ENCODE measurements at regions not wholly inside any gene's neighbourhood (a gene's known extent, or its start where the extent isn't known, plus 50 kb on each side); places are given as distances from the start of the nearest gene placed in this dataset.
"Not testable (repeated sequence)": the region's sequence is repeated elsewhere in the genome, so short reads cannot be mapped to it uniquely, and the experiment has no call there.

DNA sequence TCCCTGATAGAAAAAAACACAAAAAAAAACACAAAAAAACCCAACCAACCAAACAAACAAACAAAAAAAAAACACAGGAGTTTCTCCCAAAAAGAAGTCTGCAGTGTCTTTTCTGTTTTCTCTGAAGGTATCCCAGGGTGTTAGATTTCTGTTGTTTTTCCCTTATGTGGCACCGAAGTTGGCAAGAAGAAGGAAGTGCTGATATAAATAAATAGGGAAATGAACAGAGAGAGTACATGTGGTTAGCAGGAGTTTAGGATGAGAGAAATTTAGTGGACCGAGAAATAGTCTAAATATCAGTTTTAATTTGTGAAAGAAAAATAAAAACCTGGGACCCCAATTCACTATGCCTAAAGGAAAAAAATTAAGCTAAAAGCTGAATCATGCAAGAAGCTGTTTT, 287.0 kb upstream of the SGCG start:
- peak; percentile 20 for DNase-seq (ENCODE audit: low spot score)

DNA sequence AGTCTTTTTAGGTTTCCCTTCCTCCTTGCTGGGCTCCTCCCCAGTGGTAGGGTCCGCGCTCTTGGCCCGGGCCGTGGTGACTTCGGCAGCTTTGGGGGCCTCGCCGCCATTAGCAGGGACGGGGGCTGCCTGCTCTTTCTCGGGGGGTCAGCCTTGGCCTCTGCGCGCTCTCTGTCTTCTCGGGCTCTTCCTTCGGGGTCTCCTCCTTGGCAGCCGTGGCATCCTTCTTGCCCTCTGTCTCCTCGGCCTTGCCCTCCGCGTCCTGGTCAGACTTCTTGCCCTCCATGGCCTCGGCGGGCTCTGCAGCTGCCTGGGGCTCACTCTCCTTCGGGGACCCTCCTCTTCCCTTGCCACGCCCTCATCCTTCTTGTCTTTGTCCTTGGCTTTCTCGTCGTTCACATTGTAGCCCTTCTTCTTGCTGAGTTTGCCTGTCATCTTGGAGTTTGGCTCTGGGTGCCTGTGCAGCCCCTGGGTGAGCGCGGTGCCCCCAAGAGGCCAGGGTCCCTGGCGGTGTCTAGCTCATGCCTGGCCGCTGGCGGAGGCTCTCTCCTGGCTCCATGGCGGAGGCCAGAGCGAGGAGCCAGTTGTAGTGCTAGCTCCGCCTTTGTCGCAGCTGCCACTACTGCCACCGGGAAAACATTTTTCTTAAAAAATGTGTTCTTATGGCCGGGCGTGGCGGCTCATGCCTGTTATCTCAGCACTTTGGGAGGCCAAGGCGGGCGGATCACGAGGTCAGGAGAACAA, 283.0 kb upstream of the SGCG start:
- no peak for DNase-seq (ENCODE audit: low spot score)

DNA sequence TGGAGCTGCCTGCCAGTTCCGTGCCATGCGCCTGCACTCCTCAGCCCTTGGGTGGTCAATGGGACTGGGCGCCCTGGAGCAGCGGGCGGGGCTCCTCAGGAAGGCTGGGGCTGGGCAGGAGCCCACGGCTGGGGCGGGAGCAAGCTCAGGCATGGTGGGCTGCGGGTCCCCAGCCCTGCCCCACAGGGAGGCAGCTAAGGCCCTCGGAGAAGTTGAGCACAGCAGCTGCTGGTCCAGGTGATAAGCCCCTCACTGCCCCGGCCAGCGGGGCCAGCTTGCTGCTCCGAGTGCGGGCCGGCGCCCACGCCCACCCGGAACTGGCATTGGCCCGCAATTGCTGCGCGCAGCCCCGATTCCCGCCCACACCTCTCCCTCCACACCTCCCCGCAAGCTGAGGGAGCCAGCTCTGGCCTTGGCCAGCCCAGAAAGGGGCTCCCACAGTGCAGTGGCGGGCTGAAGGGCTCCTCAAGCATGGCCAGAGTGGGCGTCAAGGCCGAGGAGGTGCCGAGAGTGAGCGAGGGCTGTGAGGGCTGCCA, 280.3 kb upstream of the SGCG start:
- DNase-seq (ENCODE audit: low spot score), result not testable (repeated sequence)

DNA sequence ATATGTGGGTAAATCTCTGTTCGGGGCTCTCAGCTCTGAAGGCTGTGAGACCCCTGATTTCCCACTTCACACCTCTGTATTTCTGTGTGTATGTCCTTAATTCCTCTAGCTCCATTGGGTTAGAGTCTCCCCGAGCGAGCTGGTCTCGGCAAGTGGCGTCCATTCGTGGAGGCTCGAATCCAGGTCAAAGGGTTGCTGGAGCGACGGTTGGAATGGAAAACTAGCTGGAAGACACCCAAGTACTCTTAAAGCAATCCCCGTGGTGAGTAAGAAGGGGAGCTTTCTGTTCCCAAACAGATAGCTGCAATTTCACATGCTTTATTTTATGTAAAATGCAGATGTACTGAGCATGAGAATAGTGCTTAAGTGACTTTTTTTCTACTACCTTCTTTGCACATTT, 277.5 kb upstream of the SGCG start:
- DNase-seq (ENCODE audit: low spot score), result no peak

DNA sequence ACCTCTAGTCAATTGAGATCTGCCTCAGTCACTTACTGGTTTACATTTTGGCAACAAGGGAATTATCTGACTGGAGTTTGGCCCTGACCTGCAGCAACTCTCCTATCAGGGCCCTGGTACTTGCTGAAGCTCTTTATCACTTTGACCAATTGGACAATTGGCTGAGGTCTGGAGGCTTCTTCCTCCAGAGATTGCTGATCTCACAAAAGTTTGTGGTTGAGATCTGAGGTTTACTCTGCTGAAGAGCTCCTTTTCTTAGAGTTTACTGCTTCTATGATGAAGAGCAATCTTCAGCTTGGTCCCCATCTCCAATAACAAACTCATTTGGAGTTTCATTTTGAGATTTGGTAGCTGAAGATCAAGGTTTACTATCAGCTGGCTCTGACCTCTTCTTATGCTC, 276.9 kb upstream of the SGCG start:
- DNase-seq (ENCODE audit: low spot score), result no peak

DNA sequence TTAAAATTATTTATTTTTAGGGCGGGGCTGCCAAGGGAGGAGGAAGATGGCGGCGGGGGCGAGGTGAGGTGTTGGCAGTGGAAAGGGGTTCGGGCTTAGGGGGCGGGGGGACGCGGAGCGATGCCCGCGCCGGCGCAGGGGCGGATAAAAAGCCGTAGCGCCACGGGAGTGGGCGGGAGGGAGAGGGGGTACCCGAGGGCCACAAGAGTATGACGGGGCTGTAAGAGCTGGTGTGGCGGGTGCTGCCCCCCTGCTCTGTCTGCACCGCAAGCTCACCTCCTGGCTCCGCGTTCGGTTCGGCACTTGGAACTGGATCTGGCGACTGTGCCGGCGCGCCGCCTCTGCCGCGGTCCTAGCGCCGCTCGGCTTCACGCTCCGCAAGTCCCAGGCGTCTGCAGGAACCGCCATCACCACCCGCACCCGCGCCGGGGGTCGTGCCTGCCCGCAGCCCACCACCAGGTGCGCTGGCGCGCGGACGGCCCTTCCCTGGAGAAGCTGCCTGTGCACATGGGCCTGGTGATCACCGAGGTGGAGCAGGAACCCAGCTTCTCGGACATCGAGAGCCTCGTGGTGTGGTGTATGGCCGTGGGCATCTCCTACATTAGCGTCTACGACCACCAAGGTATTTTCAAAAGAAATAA, 265.2 kb upstream of the SGCG start:
- DNase-seq (ENCODE audit: low spot score), result peak; percentile 70

DNA sequence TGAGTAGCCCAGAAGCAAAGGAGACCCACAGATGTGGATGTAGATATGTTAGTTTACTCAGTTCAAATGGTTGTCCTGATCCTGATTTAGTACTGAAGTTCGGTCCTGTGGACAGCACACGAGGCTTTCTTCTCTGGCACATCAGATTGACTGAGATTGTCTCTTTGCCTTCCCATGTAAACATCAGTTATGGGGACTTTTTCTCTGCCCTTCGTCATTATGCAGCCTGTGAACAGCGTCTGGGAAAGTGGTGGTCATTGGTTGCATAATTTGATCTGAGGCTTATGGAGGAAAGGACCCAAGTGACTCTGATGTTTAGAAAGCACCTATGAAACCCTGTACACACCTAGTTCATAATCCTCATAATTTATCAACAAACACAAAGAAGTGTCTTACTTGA, 264.5 kb upstream of the SGCG start:
- peak; percentile 16 for DNase-seq (ENCODE audit: low spot score)

DNA sequence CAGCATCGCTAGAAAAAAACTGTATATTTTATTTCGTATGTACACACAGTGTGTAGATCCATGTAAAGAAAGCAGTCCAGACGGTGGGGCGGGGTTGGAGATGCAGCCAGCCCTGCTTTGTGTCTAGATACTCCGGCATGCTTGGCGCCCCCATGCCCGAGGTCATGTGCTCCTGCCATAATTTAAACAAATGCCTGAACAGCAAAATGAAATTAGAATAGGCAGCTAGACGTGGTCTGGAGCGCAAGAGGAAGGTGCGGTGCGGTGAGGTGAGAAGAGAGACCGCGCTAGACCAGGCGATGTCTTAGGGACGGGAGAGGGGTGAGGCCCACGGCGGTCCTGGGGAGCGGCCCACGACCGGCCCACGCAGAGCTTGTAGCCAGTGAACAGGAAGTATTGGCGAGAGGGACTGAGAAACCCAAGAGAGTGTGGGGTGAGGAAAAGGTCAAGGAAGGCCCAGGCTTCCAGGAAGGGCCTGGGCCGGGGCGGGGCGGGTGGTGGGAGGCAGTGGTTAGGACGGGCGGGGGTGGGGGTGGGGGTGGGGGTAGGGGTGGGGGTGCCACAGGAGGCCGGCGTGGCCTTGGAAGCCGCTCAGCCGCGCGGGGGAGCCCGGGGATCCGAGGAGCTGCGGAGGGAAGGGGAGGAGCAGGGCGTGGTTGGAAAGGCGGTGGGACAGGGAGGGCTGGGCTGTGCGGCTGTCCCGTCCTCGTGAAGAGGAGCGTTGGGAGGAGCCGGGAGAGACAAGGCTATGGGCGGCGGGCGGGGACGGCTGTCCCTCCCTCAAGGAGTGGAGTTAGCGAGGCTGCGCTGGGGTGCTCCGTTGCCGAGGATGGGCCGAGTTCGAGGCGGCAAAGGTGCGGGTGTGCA, 254.7 kb upstream of the SGCG start:
- peak; percentile 89 for DNase-seq (ENCODE audit: low spot score)

DNA sequence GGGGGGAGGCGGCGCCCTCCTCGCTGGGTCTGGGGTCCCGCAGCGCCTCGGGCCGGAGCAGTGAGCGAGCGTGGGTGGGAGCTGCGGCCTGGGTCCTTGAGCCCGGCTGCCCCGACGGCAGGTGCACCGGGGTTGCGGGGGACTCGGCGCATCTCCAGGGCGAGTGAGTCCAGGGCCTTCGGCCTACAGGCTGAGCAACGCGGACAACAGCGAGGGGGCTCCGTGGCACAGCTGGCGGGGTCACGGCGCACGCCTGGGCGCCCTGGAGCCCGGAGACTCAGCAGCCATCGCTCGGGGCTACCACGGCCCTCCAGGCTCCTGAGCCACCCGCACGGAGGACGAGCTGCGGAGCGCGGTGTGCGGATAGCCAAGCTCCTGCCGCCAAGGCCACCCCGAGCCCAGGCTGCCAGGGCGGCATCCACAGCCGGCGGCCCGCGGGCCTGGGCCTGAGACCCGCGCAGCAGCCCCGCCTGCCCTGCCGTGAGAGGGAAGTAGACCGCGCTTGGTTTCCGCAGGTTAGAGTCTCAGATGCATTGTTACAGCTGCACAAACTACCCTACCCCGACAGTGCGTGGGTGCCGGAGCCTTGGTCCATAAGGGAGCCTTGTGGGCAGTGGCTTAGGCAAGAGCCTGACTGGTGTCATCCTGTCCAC, 253.9 kb upstream of the SGCG start:
- DNase-seq (ENCODE audit: low spot score), result peak; percentile 6

DNA sequence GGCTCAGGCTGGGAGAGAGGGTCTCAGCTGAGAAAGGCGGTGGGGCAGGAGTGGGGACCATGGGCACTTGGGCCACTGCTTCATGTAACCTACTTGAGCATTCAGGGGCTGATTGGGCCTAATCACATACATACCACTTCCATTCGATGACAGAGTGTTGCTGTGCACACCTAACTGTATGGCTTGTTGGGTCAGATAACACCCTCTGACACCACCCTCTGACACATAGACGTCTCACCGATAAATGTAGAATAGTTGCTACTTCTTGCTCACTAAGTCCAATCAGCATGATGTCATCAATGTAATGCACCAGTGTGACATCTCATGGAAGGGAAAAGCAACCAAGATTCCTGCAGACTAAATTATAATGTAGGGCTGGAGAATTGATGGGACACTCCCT, 252.9 kb upstream of the SGCG start:
- peak; percentile 57 for DNase-seq (ENCODE audit: low spot score)

DNA sequence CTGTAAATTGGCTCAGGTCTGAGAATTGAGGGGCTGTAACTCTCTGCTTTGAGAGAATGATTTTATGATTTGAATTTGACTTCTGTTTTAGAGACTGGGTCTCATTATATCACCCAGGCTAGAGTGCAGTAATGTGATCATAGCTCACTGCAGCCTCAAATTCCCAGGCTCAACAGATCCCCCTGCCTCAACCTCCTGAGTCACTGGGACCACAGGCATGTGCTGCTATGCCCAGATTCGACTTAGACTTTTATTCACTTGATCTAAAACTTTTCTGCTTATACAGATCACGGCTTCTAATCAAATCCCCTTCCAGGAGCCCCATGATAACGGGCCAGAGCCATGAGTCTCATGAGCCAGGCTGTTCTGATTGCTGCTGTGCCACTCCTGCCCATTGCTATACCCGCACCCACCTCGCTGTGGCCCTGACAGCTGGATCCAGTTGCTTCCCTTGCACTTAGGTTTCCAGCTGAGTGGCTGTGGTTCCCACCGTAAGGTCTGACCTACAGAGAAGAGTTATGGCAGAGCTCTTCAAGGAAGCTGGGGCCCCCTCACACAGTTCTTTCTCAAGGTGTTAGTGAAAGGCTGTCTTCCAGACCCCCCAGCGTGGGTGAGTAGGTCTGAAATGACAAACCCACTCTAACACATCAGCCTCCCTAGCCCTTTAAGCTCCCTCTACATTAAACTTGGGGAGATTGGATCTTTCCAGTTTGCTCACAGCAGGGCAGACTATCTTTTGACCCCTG, 251.2 kb upstream of the SGCG start:
- DNase-seq (ENCODE audit: low spot score), result no peak

DNA sequence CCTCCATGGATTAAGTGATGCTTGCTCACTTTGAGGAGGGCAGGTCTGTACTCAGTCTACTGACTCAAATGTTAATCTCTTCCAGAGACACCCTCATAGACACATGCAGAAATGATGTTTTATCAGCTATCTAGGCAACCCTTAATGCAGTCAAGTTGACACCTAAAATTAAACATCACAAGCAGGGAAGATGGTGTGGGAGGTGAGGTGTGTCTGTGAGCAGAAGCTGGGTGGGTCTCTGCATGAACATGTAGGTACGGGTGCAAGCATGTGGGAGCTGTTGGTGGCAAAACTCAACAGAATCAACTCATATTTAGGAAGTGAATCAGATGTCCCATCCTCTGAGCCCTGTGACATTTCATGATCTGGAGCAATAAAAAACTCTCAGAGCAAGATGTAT, 249.2 kb upstream of the SGCG start:
- no peak for DNase-seq (ENCODE audit: low spot score)

DNA sequence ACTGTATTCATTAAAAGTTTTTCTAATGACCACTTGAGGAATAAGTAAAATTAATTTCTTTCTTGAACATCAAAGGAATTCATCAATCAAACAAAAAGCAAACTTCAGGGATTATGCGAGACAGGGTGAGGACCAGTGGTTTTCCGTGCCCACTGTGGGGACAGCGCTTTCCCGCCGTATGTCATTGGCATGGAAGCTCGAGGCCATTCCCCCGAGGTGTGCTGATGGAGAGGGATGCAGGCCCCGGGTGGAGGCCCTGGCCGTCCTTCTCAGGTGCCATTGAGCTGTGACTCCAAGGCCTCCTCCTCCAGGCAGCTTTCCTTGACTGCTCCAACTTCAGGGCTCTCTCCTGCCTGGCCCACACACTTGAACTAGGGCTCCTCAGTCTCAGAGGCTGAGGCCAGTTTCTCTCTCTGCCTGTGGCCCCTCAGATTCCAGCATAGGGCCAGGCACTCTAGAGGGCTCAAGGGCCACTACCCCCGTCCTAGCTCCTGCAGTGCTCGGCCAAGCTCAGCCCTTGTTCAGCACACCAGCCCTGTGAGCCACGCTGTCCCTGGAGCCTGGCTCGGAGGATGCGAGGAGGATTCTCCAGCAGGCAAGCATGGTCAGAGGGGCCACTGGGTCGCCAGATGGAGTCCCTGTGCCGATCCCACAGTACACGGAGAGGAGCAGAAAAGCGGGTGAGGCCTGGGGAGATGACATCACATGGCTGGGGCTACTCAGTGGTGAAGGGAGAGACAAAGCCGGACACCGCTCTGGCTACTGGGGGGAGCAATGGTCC, 248.0 kb upstream of the SGCG start:
- not testable (repeated sequence) for DNase-seq (ENCODE audit: low spot score)

DNA sequence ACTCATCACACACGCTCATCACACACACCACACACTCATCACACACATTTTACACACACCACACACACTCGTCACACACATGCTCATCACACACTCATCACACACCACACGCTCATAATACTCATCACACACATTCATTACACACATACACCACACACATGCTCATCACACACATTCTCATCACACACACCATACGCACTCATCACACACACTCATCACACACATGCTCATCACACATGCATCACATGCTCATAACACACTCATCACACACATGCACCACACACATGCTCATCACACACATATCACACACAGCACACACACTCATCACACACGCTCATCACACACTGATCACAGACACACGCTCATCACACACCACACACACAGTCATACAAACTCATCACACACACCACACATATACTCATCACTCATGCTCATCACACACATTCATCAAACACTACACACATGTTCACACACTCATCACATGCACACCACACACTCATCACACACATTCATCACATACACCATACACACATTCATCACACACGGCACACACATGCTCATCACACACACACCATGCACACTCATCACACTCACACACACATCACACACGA, 247.1 kb upstream of the SGCG start:
- no peak for DNase-seq (ENCODE audit: low spot score)

DNA sequence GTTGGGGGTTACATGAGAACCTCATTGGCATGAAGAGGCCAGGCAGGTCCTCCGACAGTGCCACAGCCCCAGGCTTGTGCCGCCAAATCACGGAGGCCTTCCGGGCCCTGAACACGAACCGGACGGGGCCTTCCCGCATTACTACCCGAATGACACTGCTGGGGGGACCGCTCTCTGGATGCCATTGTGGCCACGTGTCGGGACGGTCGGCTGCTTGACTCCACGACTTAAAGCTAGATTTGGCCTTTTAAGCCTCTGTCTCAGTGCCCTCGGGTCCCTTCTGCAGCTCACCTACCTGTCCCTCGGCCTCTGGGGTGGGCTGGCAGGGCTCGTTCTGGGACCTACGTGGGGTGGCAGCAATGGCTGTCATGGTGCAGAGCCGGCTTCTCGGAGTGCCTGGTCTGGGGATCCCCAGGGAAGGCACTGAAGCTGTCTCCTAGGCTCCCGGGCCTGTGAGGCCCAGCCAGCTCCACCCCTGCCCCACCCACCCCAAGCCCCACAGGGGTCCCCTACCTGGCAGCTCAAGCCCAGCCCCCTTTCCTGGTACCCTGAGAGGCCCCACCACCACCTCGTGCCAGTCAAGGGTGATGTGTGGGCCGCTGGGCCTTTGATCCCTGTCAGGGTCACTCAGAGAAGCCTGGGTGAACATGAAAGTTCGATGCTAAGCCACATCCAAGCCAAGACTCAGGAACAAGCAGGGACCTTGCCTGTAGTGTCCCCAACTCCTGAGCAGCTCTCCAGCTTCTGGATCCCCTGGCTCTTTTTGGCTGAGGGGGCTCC, 245.8 kb upstream of the SGCG start:
- no peak for DNase-seq (ENCODE audit: low spot score)

DNA sequence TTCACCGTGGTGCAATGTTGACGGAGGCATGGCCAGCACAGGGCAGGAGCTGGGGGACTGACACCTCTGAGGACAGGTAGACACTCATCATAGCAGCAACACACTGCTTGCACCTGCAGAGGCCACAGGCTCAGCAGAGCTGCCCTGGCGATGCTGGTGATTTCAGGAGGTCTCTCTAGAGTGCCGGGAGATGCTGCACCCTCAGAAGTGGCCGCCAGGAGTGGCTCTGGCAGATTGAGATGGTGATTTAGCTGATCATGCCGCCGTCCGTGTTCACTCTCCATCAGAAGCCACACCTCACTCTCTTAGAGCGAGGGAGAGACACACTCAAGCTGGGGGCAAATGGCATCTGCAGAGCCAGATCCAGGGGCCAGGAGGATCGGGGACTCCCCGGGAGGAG, 244.6 kb upstream of the SGCG start:
- no peak for DNase-seq (ENCODE audit: low spot score)

DNA sequence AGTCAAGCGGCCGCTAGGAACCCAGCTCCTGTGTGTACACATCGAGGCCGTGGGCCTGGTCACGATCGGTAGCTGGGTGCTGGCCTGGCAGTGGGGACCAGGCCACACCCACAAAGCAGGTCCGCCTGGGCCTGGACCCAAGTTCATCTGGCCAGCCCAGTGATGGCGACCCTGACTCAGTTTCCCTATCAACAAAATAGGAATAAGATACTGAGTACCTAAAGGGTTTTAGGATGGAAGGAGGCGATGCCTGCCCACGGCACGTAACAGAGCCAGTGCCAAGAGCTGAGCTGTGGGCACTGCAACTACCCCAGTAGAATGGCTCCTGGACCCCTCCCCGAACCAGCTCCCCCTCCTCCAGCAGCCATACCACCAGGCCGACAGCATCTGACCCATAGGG, 243.5 kb upstream of the SGCG start:
- DNase-seq (ENCODE audit: low spot score), result no peak

DNA sequence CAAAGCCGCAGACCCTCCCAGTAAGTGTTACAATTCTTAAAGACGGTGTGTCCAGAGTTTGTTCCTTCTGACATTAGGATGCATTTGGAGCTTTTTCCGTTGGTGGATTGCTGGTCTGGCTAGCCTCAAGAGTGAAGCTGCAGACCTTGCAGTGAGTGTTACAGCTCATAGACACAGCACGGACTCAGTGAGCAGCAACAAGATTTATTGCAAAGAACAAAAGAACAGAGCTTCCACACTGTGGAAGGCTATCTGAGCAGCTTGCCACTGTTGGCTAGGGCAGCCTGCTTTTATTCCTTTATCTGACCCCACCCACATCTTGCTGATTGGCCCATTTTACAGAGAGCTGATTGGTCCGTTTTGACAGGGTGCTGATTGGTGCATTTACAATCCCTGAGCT, 242.8 kb upstream of the SGCG start:
- DNase-seq (ENCODE audit: low spot score), result no peak

DNA sequence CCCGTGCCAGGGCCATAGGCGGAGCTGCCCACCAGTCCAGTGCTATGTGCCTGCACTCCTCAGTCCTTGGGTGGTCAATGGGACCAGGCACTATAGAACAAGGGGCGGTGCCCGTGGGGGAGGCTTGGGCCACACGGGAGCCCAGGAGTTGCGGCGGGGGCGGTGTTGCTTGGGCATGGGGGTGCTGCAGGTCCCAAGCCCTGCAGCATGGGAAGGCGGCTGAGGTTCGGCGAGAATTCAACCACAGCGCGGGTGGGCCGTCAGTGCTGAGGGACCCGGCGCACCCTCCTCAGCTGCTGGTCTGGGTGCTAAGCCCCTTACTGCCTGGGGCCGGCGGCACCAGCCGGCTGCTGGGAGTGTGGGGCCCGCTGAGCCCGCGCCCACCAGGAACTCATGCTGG, 242.2 kb upstream of the SGCG start:
- no peak for DNase-seq (ENCODE audit: low spot score)

Data from kidney tubule cell (primary cell).